ENCODE measurements at regions not wholly inside any gene's neighbourhood (a gene's known extent, or its start where the extent isn't known, plus 50 kb on each side); places are given as distances from the start of the nearest gene placed in this dataset.

- Mint-ChIP-seq H3K9me3 (peaks cover 31% of the 10 kb centered on the region), H3K27ac (no peak overlapping the region), H3K4me1 (no peaks in the 10 kb centered on the region), H3K36me3 (peaks cover 21% of the 10 kb centered on the region), H3K27me3 (ENCODE audit: low read depth) (no peaks in the 10 kb centered on the region), H3K4me3 (no peak overlapping the region)
- no peak for TF ChIP-seq CREB1 (CRISPR knock-in tag; IDR thresholded peaks at IDR 0.05)
- TF ChIP-seq EMX1 (CRISPR knock-in tag; IDR thresholded peaks at IDR 0.05) = no peak
- no peak for TF ChIP-seq E2F4 (CRISPR knock-in tag; IDR thresholded peaks at IDR 0.05; ENCODE audit: borderline replicate concordance, low read depth)
- TF ChIP-seq ZNF512 (CRISPR knock-in tag; IDR thresholded peaks at IDR 0.05; ENCODE audit: borderline replicate concordance) = no peak
- TF ChIP-seq ETV6 (CRISPR knock-in tag; IDR thresholded peaks at IDR 0.05) = no peak
- TF ChIP-seq PRDM15 (CRISPR knock-in tag; IDR thresholded peaks at IDR 0.05) = no peak
- TF ChIP-seq HMGA2 (CRISPR knock-in tag; IDR thresholded peaks at IDR 0.05) = no peak
- TF ChIP-seq NR1H2 (CRISPR knock-in tag; IDR thresholded peaks at IDR 0.05) = no peak
- no peak for TF ChIP-seq SOX15 (CRISPR knock-in tag; IDR thresholded peaks at IDR 0.05)
- no peak for TF ChIP-seq GRHL2 (CRISPR knock-in tag; IDR thresholded peaks at IDR 0.05; ENCODE audit: insufficient replicate concordance, severe bottlenecking)
- no peak for TF ChIP-seq IRF2 (CRISPR knock-in tag; IDR thresholded peaks at IDR 0.05; ENCODE audit: borderline replicate concordance, low read depth)
- no peak for TF ChIP-seq ESRRA (CRISPR knock-in tag; IDR thresholded peaks at IDR 0.05; ENCODE audit: borderline replicate concordance)
- TF ChIP-seq FOXP1 (CRISPR knock-in tag; IDR thresholded peaks at IDR 0.05; ENCODE audit: borderline replicate concordance) = no peak
- TF ChIP-seq NR3C1 (CRISPR knock-in tag; conservative IDR thresholded peaks at IDR 0.05; ENCODE audit: low read depth) = no peak
- TF ChIP-seq ZNF425 (CRISPR knock-in tag; conservative IDR thresholded peaks at IDR 0.05) = no peak
- no peak for TF ChIP-seq ATF3 (CRISPR knock-in tag; conservative IDR thresholded peaks at IDR 0.05)
- no peak for TF ChIP-seq ZNF396 (CRISPR knock-in tag; IDR thresholded peaks at IDR 0.05; ENCODE audit: borderline replicate concordance)
- CTCF ChIA-PET = no interaction called here
- POLR2A ChIA-PET = no interaction called here
- ATAC-seq (no peak), DNase-seq (ENCODE audit: low spot score) (no peak)
These were observed 329.9 kb upstream of the VWC2 start for GRCh38 chr7:49443515-49443914.

- ATAC-seq = no peak
- DNase-seq (ENCODE audit: low spot score) = no peak
- ChIA-PET CTCF (no interaction called here), POLR2A (no interaction called here)
- no peaks in the 10 kb centered on the region for H3K4me1 Mint-ChIP-seq
- H3K9me3 Mint-ChIP-seq = peaks cover 28% of the 10 kb centered on the region
- H3K27me3 Mint-ChIP-seq (ENCODE audit: low read depth) = no peaks in the 10 kb centered on the region
- H3K4me3 Mint-ChIP-seq = no peak overlapping the region
- no peak overlapping the region for H3K27ac Mint-ChIP-seq
- H3K36me3 Mint-ChIP-seq = peaks cover 9% of the 10 kb centered on the region
- TF ChIP-seq NR2C2 (CRISPR knock-in tag; IDR thresholded peaks at IDR 0.05) (no peak), GTF2I (CRISPR knock-in tag; conservative IDR thresholded peaks at IDR 0.05) (no peak), USF2 (CRISPR knock-in tag; IDR thresholded peaks at IDR 0.05) (no peak), STAT6 (CRISPR knock-in tag; conservative IDR thresholded peaks at IDR 0.05; ENCODE audit: low read depth) (no peak), ZSCAN18 (CRISPR knock-in tag; IDR thresholded peaks at IDR 0.05) (no peak), JAZF1 (CRISPR knock-in tag; IDR thresholded peaks at IDR 0.05) (no peak)
These were observed 320.0 kb upstream of the VWC2 start for GRCh38 chr7:49453486-49453885.
